ENCODE measurements at regions not wholly inside any gene's neighbourhood (a gene's known extent, or its start where the extent isn't known, plus 50 kb on each side); places are given as distances from the start of the nearest gene placed in this dataset.

- TF ChIP-seq POLR2A (IDR thresholded peaks at IDR 0.05) (no peak), CTCF (IDR thresholded peaks at IDR 0.05) (no peak)
These were observed 174.5 kb downstream of the CD83 start for GRCh38 chr6:14292119-14292518.
